Hepatocyte (in vitro differentiated cells): ENCODE measurements at regions not wholly inside any gene's neighbourhood (a gene's known extent, or its start where the extent isn't known, plus 50 kb on each side); places are given as distances from the start of the nearest gene placed in this dataset.

Experiments used
- DNase-seq: peaks from one replicate; pipeline ENCODE4 v3.0.0-alpha.2; 2016; ENCODE audit warnings: low spot score
- H2AFZ ChIP-seq: fragments of 200-600 bp; sonication (generic); 2 replicates; pipeline ENCODE4 v1.6.0; 2016; ENCODE audit warnings: antibody characterized with exemption, mild to moderate bottlenecking
- H3K27ac ChIP-seq: fragments of 200-600 bp; sonication (generic); 2 replicates; pipeline ENCODE4 v1.5.1; 2016; ENCODE audit warnings: mild to moderate bottlenecking
- H3K27me3 ChIP-seq: fragments of 200-600 bp; sonication (generic); 2 replicates; pipeline ENCODE4 v1.6.1; 2016
- H3K36me3 ChIP-seq: fragments of 200-600 bp; sonication (generic); replicated peaks from 2 replicates; pipeline ENCODE4 v1.5.1; 2016; ENCODE audit warnings: low read depth; ENCODE audit not compliant: insufficient read depth
- H3K4me1 ChIP-seq: fragments of 200-600 bp; sonication (generic); 2 replicates; pipeline ENCODE4 v1.5.1; 2016; ENCODE audit warnings: mild to moderate bottlenecking, moderate library complexity; ENCODE audit not compliant: insufficient read depth
- H3K4me2 ChIP-seq: fragments of 200-600 bp; sonication (generic); 2 replicates; pipeline ENCODE4 v1.6.0; 2016
- H3K4me3 ChIP-seq: fragments of 200-600 bp; sonication (generic); 2 replicates; pipeline ENCODE4 v1.5.1; 2016; ENCODE audit warnings: mild to moderate bottlenecking
- H3K79me2 ChIP-seq: fragments of 200-600 bp; sonication (generic); 2 replicates; pipeline ENCODE4 v1.6.0; 2017; ENCODE audit warnings: mild to moderate bottlenecking
- H3K9me2 ChIP-seq: fragments of 200-600 bp; sonication (generic); replicated peaks from 2 replicates; pipeline ENCODE4 v1.6.0; 2017; ENCODE audit warnings: mild to moderate bottlenecking; ENCODE audit not compliant: insufficient read depth
- H3K9me3 ChIP-seq: fragments of 200-600 bp; sonication (generic); 2 replicates; pipeline ENCODE4 v1.5.1; 2016; ENCODE audit warnings: low read depth, mild to moderate bottlenecking
- H4K20me1 ChIP-seq: fragments of 200-600 bp; sonication (generic); 2 replicates; pipeline ENCODE4 v1.6.0; 2016; ENCODE audit warnings: mild to moderate bottlenecking; ENCODE audit not compliant: insufficient read depth, poor library complexity, severe bottlenecking
- CTCF ChIP-seq: fragments of 200-600 bp; sonication (generic); IDR thresholded peaks from 2 replicates; pipeline ENCODE4 v1.5.1; 2016; ENCODE audit warnings: antibody characterized with exemption, mild to moderate bottlenecking; ENCODE audit not compliant: poor library complexity
- EZH2 ChIP-seq: fragments of 200-600 bp; sonication (generic); IDR thresholded peaks from 2 replicates; pipeline ENCODE4 v1.6.1; 2016; ENCODE audit warnings: antibody characterized with exemption, mild to moderate bottlenecking, borderline replicate concordance
- EZH2phosphoT487 ChIP-seq: fragments of 200-600 bp; sonication (generic); IDR thresholded peaks from one replicate; pipeline ENCODE4 v1.6.1; 2018; ENCODE audit warnings: antibody characterized with exemption, mild to moderate bottlenecking, low read depth, moderate library complexity; ENCODE audit not compliant: unreplicated experiment, severe bottlenecking
- WGBS: methylation state at CpG from one replicate; pipeline ENCODE4 v1.1.6; 2016; ENCODE audit warnings: low lambda C conversion rate; ENCODE audit errors: missing lambda C conversion rate; 5-methylcytosine and 5-hydroxymethylcytosine counted together

DNA sequence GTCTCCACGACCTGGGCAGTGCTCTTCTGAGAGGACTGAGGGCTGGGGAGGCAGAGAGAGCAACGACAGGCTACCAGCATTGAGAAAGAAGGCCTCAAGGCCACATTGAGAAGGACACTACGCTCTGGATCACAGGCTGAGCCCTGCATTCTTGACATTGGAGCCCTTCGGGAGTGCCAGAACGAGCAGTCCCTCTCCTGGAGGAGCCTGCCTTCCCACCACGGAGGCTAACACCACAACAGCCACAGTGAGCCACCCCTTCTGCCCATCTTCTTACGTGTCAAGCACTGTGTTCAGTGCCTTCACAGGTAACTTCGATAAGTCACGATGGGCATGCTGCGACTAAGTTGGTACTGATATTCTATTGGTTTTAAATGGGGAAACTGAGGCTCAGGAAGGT is 267.8 kb downstream of the RPS24 start:
- no peak for TF ChIP-seq EZH2phosphoT487
- no peak for TF ChIP-seq EZH2
- TF ChIP-seq CTCF = no peak
- Histone ChIP-seq H3K27me3 (no peaks in the 10 kb centered on the region), H3K36me3 (no peaks in the 10 kb centered on the region), H2AFZ (no peak overlapping the region), H4K20me1 (no peaks in the 10 kb centered on the region), H3K27ac (no peak overlapping the region), H3K9me3 (no peaks in the 10 kb centered on the region), H3K4me2 (no peak overlapping the region), H3K4me1 (peaks cover 13% of the 10 kb centered on the region), H3K9me2 (no peaks in the 10 kb centered on the region), H3K4me3 (no peak overlapping the region), H3K79me2 (no peaks in the 10 kb centered on the region)
- no peak for DNase-seq
- WGBS = 78% methylated on average over 10 of the region's 10 CpGs

- TF ChIP-seq EZH2 (no peak), CTCF (peak; percentile 43), EZH2phosphoT487 (no peak)
- H3K4me3 ChIP-seq = no peak overlapping the region
- peaks cover 13% of the 10 kb centered on the region for H3K4me1 ChIP-seq
- H3K79me2 ChIP-seq = no peaks in the 10 kb centered on the region
- H3K9me2 ChIP-seq = no peaks in the 10 kb centered on the region
- H3K27me3 ChIP-seq = no peaks in the 10 kb centered on the region
- H3K9me3 ChIP-seq = no peaks in the 10 kb centered on the region
- no peaks in the 10 kb centered on the region for H3K36me3 ChIP-seq
- whole genome bisulfite sequencing = 60% methylated on average over 11 of the region's 11 CpGs
- no peak overlapping the region for H2AFZ ChIP-seq
- H4K20me1 ChIP-seq = no peaks in the 10 kb centered on the region
- peak overlapping the region; percentile 87 for H3K27ac ChIP-seq
- H3K4me2 ChIP-seq = peak overlapping the region; percentile 79
- DNase-seq = peak; percentile 30
Measured at GRCh38 chr10:78301891-78302738, 268.5 kb downstream of the RPS24 start.

- H3K9me3 ChIP-seq = no peaks in the 10 kb centered on the region
- peak overlapping the region; percentile 87 for H3K27ac ChIP-seq
- peak overlapping the region; percentile 10 for H2AFZ ChIP-seq
- H3K36me3 ChIP-seq = no peaks in the 10 kb centered on the region
- H3K4me1 ChIP-seq = peaks cover 13% of the 10 kb centered on the region
- no peak for TF ChIP-seq CTCF
- TF ChIP-seq EZH2 = no peak
- H3K9me2 ChIP-seq = no peaks in the 10 kb centered on the region
- H3K79me2 ChIP-seq = no peaks in the 10 kb centered on the region
- H3K27me3 ChIP-seq = no peaks in the 10 kb centered on the region
- peak overlapping the region; percentile 20 for H3K4me3 ChIP-seq
- DNase-seq = no peak
- H3K4me2 ChIP-seq = peak overlapping the region; percentile 79
- H4K20me1 ChIP-seq = no peaks in the 10 kb centered on the region
- 18% methylated on average over 3 of the region's 3 CpGs for WGBS
Measured at GRCh38 chr10:78302739-78302988, 269.0 kb downstream of the RPS24 start.
